ENCODE measurements at regions not wholly inside any gene's neighbourhood (a gene's known extent, or its start where the extent isn't known, plus 50 kb on each side); places are given as distances from the start of the nearest gene placed in this dataset.

DNA sequence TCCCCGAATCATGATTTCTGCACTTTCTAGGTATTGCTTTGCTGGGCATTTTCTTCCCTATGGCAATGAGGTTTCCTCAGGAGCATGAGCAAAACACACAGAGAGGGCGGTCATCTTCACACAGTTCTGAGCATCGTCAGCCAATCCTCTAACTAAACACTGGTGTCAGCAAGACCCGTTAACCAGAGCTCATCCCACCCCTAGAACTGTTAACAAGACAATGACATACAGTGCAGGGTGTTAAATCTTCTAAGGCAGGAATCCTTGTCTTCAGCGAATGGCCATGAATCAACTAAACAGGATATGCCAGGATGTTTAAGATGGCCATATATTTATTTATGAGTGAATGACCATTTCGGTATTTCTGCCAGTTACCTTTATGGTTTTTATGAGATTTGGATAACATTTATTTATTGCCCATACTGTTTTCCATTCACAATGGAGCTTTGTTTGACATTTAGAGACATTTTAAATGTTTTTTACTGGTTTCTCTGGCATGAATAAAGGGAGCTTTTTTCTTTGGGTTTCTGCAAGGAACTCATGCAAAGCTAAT lies 411.5 kb upstream of the PROK2 start:
- Histone ChIP-seq H4K20me1 (replicated peaks; ENCODE audit: control insufficient read depth, extremely low read depth, insufficient read depth, low read length) (no peaks in the 10 kb centered on the region), H3K27me3 (ENCODE audit: control insufficient read depth in 2 of 2, insufficient read depth in 2 of 2, low read length in 2 of 2) (peaks cover 5 to 7% of the 10 kb centered on the region in 2 experiments), H3K36me3 (ENCODE audit: control insufficient read depth in 2 of 2, extremely low read depth in 1 of 2, insufficient read depth in 2 of 2, low read length in 2 of 2) (no peaks in the 10 kb centered on the region), H3K27ac (ENCODE audit: insufficient read depth, low read depth, low read length) (no peak overlapping the region), H2AFZ (ENCODE audit: low read depth, low read length) (no peak overlapping the region), H3K9me3 (replicated peaks; ENCODE audit: control insufficient read depth, insufficient read depth, low read length) (no peaks in the 10 kb centered on the region), H3K9me1 (replicated peaks; ENCODE audit: control insufficient read depth, extremely low read depth, insufficient read depth, low read length) (no peaks in the 10 kb centered on the region), H3K4me2 (ENCODE audit: insufficient read depth, low read length) (no peak overlapping the region), H3K4me3 (replicated peaks in 1 of 3; ENCODE audit: insufficient read depth in 1 of 3, low read depth in 1 of 3, low read length in 3 of 3) (no peak overlapping the region), H3K79me2 (ENCODE audit: control insufficient read depth, insufficient read depth, low read length) (no peaks in the 10 kb centered on the region), H3K9ac (replicated peaks; ENCODE audit: extremely low read depth, insufficient read depth, low read length) (no peak overlapping the region), H3K4me1 (ENCODE audit: control insufficient read depth, extremely low read depth, insufficient read depth, low read length) (no peaks in the 10 kb centered on the region)
- no peak for FAIRE-seq
- dilution Hi-C loops (cut with MboI; ENCODE audit: extremely low pct_ligation_motif_present, low sequenced_read_pairs) (no loop called here), intact Hi-C loops (cut with micrococcal nuclease) (no loop called here)
- DNase-seq (ENCODE audit: low read depth, low spot score) = no peak
- no TSS peak for BruUV-seq (replicated peaks)
- POLR2A ChIA-PET = no interaction called here
- TF ChIP-seq GATA2 (IDR thresholded peaks at IDR 0.05; ENCODE audit: insufficient read depth, insufficient read length, low read depth, low read length) (no peak), MYC (IDR thresholded peaks at IDR 0.05; ENCODE audit: low read depth, low read length) (no peak), EZH2 (IDR thresholded peaks at IDR 0.05; ENCODE audit: borderline replicate concordance, low read depth, low read length, severe bottlenecking) (no peak), POLR2AphosphoS5 (IDR thresholded peaks at IDR 0.05; ENCODE audit: insufficient read depth, low read depth, low read length) (no peak), POLR2A (IDR thresholded peaks at IDR 0.05; ENCODE audit: low read depth, low read length) (no peak), JUN (IDR thresholded peaks at IDR 0.05; ENCODE audit: borderline replicate concordance, insufficient read depth, insufficient read length, low read depth) (no peak), FOS (IDR thresholded peaks at IDR 0.05; ENCODE audit: borderline replicate concordance, insufficient read depth, low read length) (no peak)
- TF ChIP-seq, protein P1, sequence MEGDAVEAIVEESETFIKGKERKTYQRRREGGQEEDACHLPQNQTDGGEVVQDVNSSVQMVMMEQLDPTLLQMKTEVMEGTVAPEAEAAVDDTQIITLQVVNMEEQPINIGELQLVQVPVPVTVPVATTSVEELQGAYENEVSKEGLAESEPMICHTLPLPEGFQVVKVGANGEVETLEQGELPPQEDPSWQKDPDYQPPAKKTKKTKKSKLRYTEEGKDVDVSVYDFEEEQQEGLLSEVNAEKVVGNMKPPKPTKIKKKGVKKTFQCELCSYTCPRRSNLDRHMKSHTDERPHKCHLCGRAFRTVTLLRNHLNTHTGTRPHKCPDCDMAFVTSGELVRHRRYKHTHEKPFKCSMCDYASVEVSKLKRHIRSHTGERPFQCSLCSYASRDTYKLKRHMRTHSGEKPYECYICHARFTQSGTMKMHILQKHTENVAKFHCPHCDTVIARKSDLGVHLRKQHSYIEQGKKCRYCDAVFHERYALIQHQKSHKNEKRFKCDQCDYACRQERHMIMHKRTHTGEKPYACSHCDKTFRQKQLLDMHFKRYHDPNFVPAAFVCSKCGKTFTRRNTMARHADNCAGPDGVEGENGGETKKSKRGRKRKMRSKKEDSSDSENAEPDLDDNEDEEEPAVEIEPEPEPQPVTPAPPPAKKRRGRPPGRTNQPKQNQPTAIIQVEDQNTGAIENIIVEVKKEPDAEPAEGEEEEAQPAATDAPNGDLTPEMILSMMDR (IDR thresholded peaks at IDR 0.05; ENCODE audit: extremely low read depth in 1 of 2, insufficient read depth in 1 of 2, low read depth in 1 of 2, low read length in 2 of 2) = no peak
- TF ChIP-seq, protein P2, sequence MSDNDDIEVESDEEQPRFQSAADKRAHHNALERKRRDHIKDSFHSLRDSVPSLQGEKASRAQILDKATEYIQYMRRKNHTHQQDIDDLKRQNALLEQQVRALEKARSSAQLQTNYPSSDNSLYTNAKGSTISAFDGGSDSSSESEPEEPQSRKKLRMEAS (IDR thresholded peaks at IDR 0.05; ENCODE audit: insufficient read depth, insufficient read length) = no peak
- CTCF ChIA-PET = interaction anchor here (1.0 kb wide), 1 partner anchor 15 kb away, joined by 3 read pairs; no protein-coding TSS in a partner anchor

Data from endothelial cell of umbilical vein (primary cell).